ENCODE measurements at regions not wholly inside any gene's neighbourhood (a gene's known extent, or its start where the extent isn't known, plus 50 kb on each side); places are given as distances from the start of the nearest gene placed in this dataset.

DNA sequence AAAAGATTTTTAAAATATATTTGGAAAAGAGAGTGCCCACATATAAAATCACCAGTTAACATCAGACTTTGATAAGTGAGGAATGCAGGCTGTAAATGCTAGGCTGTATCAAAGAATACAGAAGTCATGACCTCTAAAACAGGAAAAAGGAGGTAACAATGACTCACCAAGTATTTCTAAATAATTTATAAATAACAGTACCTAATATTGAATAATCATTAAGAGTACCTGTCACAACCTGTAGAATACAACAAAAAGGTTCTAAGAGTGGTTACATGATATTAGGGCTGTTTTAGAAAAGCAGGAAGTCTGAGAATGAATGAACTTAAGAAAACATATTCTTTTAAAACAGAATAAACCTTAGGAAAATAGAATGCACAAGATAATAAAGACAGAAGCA is 173.1 kb upstream of the CST7 start:
- Histone ChIP-seq H3K36me3 (no peaks in the 10 kb centered on the region), H3K9ac (no peak overlapping the region), H3K4me3 (no peak overlapping the region), H3F3A (ENCODE audit: low read depth) (no peaks in the 10 kb centered on the region), H2AFZ (replicated peaks) (no peak overlapping the region), H3K79me2 (ENCODE audit: low read depth) (no peaks in the 10 kb centered on the region), H3K4me2 (no peak overlapping the region), H4K20me1 (ENCODE audit: low read depth) (no peaks in the 10 kb centered on the region), H3K27ac (no peak overlapping the region), H3K27me3 (no peaks in the 10 kb centered on the region), H3K9me3 (ENCODE audit: low read depth) (no peaks in the 10 kb centered on the region), H3K4me1 (no peaks in the 10 kb centered on the region)
- Mint-ChIP-seq H3K4me1 (peaks cover 5% of the 10 kb centered on the region), H3K4me3 (no peak overlapping the region), H3K9me3 (peaks cover 15% of the 10 kb centered on the region), H3K27me3 (ENCODE audit: insufficient read depth, low read depth) (peaks cover 9% of the 10 kb centered on the region), H3K27ac (no peak overlapping the region), H3K36me3 (no peaks in the 10 kb centered on the region)
- TF ChIP-seq, protein P1, sequence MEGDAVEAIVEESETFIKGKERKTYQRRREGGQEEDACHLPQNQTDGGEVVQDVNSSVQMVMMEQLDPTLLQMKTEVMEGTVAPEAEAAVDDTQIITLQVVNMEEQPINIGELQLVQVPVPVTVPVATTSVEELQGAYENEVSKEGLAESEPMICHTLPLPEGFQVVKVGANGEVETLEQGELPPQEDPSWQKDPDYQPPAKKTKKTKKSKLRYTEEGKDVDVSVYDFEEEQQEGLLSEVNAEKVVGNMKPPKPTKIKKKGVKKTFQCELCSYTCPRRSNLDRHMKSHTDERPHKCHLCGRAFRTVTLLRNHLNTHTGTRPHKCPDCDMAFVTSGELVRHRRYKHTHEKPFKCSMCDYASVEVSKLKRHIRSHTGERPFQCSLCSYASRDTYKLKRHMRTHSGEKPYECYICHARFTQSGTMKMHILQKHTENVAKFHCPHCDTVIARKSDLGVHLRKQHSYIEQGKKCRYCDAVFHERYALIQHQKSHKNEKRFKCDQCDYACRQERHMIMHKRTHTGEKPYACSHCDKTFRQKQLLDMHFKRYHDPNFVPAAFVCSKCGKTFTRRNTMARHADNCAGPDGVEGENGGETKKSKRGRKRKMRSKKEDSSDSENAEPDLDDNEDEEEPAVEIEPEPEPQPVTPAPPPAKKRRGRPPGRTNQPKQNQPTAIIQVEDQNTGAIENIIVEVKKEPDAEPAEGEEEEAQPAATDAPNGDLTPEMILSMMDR (IDR thresholded peaks at IDR 0.05) = no peak
- no peak for TF ChIP-seq EZH2phosphoT487 (IDR thresholded peaks at IDR 0.05)
- DNase-seq (ENCODE audit: low spot score) = no peak

DNA sequence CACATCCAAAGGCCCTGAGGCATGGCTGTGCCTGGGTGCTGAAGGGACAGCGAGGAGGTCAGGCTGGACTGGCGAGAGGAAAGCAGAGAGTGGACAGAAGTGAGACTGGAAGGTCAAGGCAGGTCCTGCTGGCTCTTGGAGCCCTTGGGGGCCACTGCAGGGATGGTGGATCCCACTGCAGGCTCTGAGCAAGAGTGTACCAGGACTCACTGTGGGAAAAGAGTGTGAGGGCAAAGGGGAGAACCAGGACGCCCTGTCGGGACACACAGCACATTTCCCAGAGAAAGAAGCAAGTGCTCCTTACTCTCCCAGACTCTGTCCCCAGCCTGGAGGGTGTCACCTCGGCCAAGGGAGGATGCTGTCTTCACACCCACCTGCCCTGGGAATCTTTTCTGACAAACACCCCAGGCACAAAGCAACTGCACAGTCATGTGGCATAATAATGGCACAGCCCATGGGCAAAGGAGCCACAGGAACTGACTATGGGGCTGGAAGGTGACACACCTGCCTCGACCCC is 172.3 kb upstream of the CST7 start:
- Mint-ChIP-seq H3K4me3 (no peak overlapping the region), H3K27ac (no peak overlapping the region), H3K9me3 (peaks cover 15% of the 10 kb centered on the region), H3K27me3 (ENCODE audit: insufficient read depth, low read depth) (peaks cover 6% of the 10 kb centered on the region), H3K4me1 (no peaks in the 10 kb centered on the region), H3K36me3 (no peaks in the 10 kb centered on the region)
- Histone ChIP-seq H3K36me3 (no peaks in the 10 kb centered on the region), H3K4me1 (no peaks in the 10 kb centered on the region), H2AFZ (replicated peaks) (no peak overlapping the region), H3K9ac (no peak overlapping the region), H3F3A (ENCODE audit: low read depth) (no peaks in the 10 kb centered on the region), H3K27me3 (no peaks in the 10 kb centered on the region), H3K79me2 (ENCODE audit: low read depth) (no peaks in the 10 kb centered on the region), H3K27ac (no peak overlapping the region), H3K4me3 (no peak overlapping the region), H4K20me1 (ENCODE audit: low read depth) (no peaks in the 10 kb centered on the region), H3K4me2 (no peak overlapping the region), H3K9me3 (ENCODE audit: low read depth) (no peaks in the 10 kb centered on the region)
- no peak for DNase-seq (ENCODE audit: low spot score)
- TF ChIP-seq EZH2 (IDR thresholded peaks at IDR 0.05) = no peak
- TF ChIP-seq, protein P1 (IDR thresholded peaks at IDR 0.05) = no peak

DNA sequence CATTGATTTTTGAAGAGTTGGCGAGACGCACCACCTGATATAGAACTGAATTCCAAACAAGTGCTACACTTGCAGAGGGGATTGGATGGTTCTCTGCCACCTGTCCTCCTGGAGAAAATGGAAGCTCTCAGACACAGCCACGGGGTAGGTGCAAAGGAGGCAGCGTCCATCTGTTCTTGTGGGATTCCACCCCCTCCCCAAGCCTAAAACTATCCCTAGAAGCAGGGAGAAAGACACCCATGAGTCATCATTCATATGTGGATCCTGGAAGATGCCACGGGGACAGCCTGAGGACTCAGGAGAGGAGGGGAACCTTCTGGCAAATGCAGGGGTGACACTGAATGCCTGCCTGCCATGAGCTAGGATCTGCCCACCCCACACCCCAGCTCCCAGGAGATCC is 171.3 kb upstream of the CST7 start:
- H3K27ac ChIP-seq = no peak overlapping the region
- H3K27ac Mint-ChIP-seq = no peak overlapping the region
- no peaks in the 10 kb centered on the region for H3K9me3 ChIP-seq (ENCODE audit: low read depth)
- no peaks in the 10 kb centered on the region for H3K27me3 ChIP-seq
- H3F3A ChIP-seq (ENCODE audit: low read depth) = no peaks in the 10 kb centered on the region
- TF ChIP-seq, protein P1 (IDR thresholded peaks at IDR 0.05) = no peak
- TF ChIP-seq EZH2phosphoT487 (IDR thresholded peaks at IDR 0.05) (no peak), EZH2 (IDR thresholded peaks at IDR 0.05) (no peak)
- H3K9ac ChIP-seq = no peak overlapping the region
- no peaks in the 10 kb centered on the region for H3K4me1 Mint-ChIP-seq
- H3K36me3 ChIP-seq = no peaks in the 10 kb centered on the region
- no peaks in the 10 kb centered on the region for H3K79me2 ChIP-seq (ENCODE audit: low read depth)
- H3K36me3 Mint-ChIP-seq = no peaks in the 10 kb centered on the region
- H3K9me3 Mint-ChIP-seq = peaks cover 15% of the 10 kb centered on the region
- DNase-seq (ENCODE audit: low spot score) = no peak
- H3K4me3 ChIP-seq = no peak overlapping the region
- no peak overlapping the region for H2AFZ ChIP-seq (replicated peaks)
- no peaks in the 10 kb centered on the region for H3K4me1 ChIP-seq
- peaks cover 2% of the 10 kb centered on the region for H3K27me3 Mint-ChIP-seq (ENCODE audit: insufficient read depth, low read depth)
- H3K4me3 Mint-ChIP-seq = no peak overlapping the region
- H3K4me2 ChIP-seq = no peak overlapping the region
- H4K20me1 ChIP-seq (ENCODE audit: low read depth) = no peaks in the 10 kb centered on the region

All from neural progenitor cell (in vitro differentiated cells).